H9 (cell line): ENCODE measurements at regions not wholly inside any gene's neighbourhood (a gene's known extent, or its start where the extent isn't known, plus 50 kb on each side); places are given as distances from the start of the nearest gene placed in this dataset.

Experiments used
- DNase-seq: peaks from one replicate; pipeline ENCODE4 v3.0.0-alpha.2; 2017
- H2AFZ ChIP-seq: one replicate; pipeline ENCODE4 v1.6.1; 2013; ENCODE audit warnings: mild to moderate bottlenecking, low read length, control low read depth, moderate library complexity
- H2AK5ac ChIP-seq: 2 replicates; pipeline ENCODE4 v1.6.1; 2013; ENCODE audit warnings: low read length, control low read depth, mixed read lengths; ENCODE audit not compliant: insufficient read length
- H2BK120ac ChIP-seq: one replicate; pipeline ENCODE4 v1.6.1; 2013; ENCODE audit warnings: low read depth, mild to moderate bottlenecking, low read length, control low read depth, inconsistent platforms; ENCODE audit not compliant: poor library complexity, severe bottlenecking
- H2BK12ac ChIP-seq: 2 replicates; pipeline ENCODE4 v1.6.1; 2013; ENCODE audit warnings: low read length, control low read depth, mixed read lengths, low read depth; ENCODE audit not compliant: insufficient read length
- H2BK15ac ChIP-seq: 2 replicates; pipeline ENCODE4 v1.6.1; 2013; ENCODE audit warnings: low read depth, low read length, control low read depth
- H2BK20ac ChIP-seq: one replicate; pipeline ENCODE4 v1.6.1; 2013; ENCODE audit warnings: low read depth, mild to moderate bottlenecking, low read length, control low read depth, inconsistent platforms; ENCODE audit not compliant: poor library complexity, severe bottlenecking
- H2BK5ac ChIP-seq: 2 replicates; pipeline ENCODE4 v1.6.1; 2013; ENCODE audit warnings: low read length, control low read depth, mixed read lengths; ENCODE audit not compliant: insufficient read length
- H3K14ac ChIP-seq: 2 replicates; pipeline ENCODE4 v1.6.1; 2013; ENCODE audit warnings: low read length, control low read depth; ENCODE audit not compliant: insufficient read depth
- H3K18ac ChIP-seq: 2 replicates; pipeline ENCODE4 v1.6.1; 2013; ENCODE audit warnings: low read depth, mild to moderate bottlenecking, mixed read lengths, low read length, control low read depth; ENCODE audit not compliant: insufficient read length
- H3K23ac ChIP-seq: 2 replicates; pipeline ENCODE4 v1.6.1; 2013; ENCODE audit warnings: low read length, control low read depth, mixed read lengths, low read depth; ENCODE audit not compliant: insufficient read length
- H3K23me2 ChIP-seq: 2 replicates; pipeline ENCODE4 v1.6.1; 2013; ENCODE audit warnings: low read depth, mild to moderate bottlenecking, mixed read lengths, low read length, control low read depth; ENCODE audit not compliant: insufficient read length, poor library complexity, severe bottlenecking
- H3K27ac ChIP-seq: 2 replicates; pipeline ENCODE4 v1.5.1; 2013; ENCODE audit warnings: low read length, control low read depth, mixed read lengths, low read depth; ENCODE audit not compliant: insufficient read length
- H3K27me3 ChIP-seq: 2 replicates; pipeline ENCODE4 v1.6.1; 2013; ENCODE audit warnings: low read length, control low read depth, inconsistent platforms; ENCODE audit not compliant: insufficient read depth
- H3K4ac ChIP-seq: 2 replicates; pipeline ENCODE4 v1.6.1; 2013; ENCODE audit warnings: low read depth, mild to moderate bottlenecking, control low read depth, inconsistent platforms, low read length, moderate library complexity
- H3K4me1 ChIP-seq: 2 replicates; pipeline ENCODE4 v1.6.1; 2013; ENCODE audit warnings: low read length, control low read depth, inconsistent platforms; ENCODE audit not compliant: insufficient read depth
- H3K4me2 ChIP-seq: 2 replicates; pipeline ENCODE4 v1.6.1; 2013; ENCODE audit warnings: low read length, control low read depth, mixed read lengths; ENCODE audit not compliant: insufficient read length, insufficient read depth
- H3K56ac ChIP-seq: 2 replicates; pipeline ENCODE4 v1.6.1; 2013; ENCODE audit warnings: low read depth, mild to moderate bottlenecking, mixed read lengths, low read length, control low read depth; ENCODE audit not compliant: insufficient read length
- H3K79me1 ChIP-seq: 2 replicates; pipeline ENCODE4 v1.6.1; 2013; ENCODE audit warnings: low read depth, mild to moderate bottlenecking, moderate library complexity, low read length, control low read depth, inconsistent platforms; ENCODE audit not compliant: insufficient read depth, poor library complexity, severe bottlenecking
- H3K79me2 ChIP-seq: 2 replicates; pipeline ENCODE4 v1.6.1; 2013; ENCODE audit warnings: low read length, control low read depth, inconsistent platforms; ENCODE audit not compliant: insufficient read depth
- H3K9ac ChIP-seq: 2 replicates; pipeline ENCODE4 v1.6.1; 2013; ENCODE audit warnings: low read length, control low read depth, mixed read lengths; ENCODE audit not compliant: insufficient read length; ENCODE audit errors: extremely low read depth
- H3K9me3 ChIP-seq: one replicate; pipeline ENCODE4 v1.6.1; 2013; ENCODE audit warnings: low read depth, low read length, inconsistent platforms; ENCODE audit not compliant: control insufficient read depth
- H3T11ph ChIP-seq: one replicate; pipeline ENCODE4 v1.6.1; 2013; ENCODE audit warnings: mild to moderate bottlenecking, low read length, control low read depth, inconsistent platforms
- H4K20me1 ChIP-seq: one replicate; pipeline ENCODE4 v1.6.1; 2013; ENCODE audit not compliant: control insufficient read depth, insufficient read length, insufficient read depth
- H4K5ac ChIP-seq: 2 replicates; pipeline ENCODE4 v1.6.1; 2013; ENCODE audit warnings: low read depth, mild to moderate bottlenecking, mixed read lengths, low read length, control low read depth; ENCODE audit not compliant: insufficient read length
- H4K8ac ChIP-seq: replicated peaks from 2 replicates; pipeline ENCODE4 v1.6.1; 2013; ENCODE audit warnings: low read length, control low read depth, mixed read lengths, low read depth; ENCODE audit not compliant: insufficient read length
- H4K91ac ChIP-seq: 2 replicates; pipeline ENCODE4 v1.6.1; 2013; ENCODE audit warnings: low read depth, mild to moderate bottlenecking, moderate library complexity, mixed read lengths, low read length, control low read depth; ENCODE audit not compliant: insufficient read length
- H3K27ac Mint-ChIP-seq, 3 experiments: 2 replicates in 2 of 3; 3 replicates in 1 of 3; pipeline ENCODE4 v1.8.0; 2020 to 2021; ENCODE audit warnings: mixed read lengths in 3 of 3, mild to moderate bottlenecking in 1 of 3, moderate library complexity in 1 of 3
- H3K27me3 Mint-ChIP-seq: 2 replicates; pipeline ENCODE4 v1.8.0; 2021; ENCODE audit warnings: low read depth, mild to moderate bottlenecking, moderate library complexity, mixed read lengths
- H3K36me3 Mint-ChIP-seq, 3 experiments: 2 replicates in 2 of 3; 3 replicates in 1 of 3; pipeline ENCODE4 v1.8.0; 2020 to 2021; ENCODE audit warnings: low read depth in 3 of 3, mixed read lengths in 3 of 3; ENCODE audit not compliant: insufficient read depth in 1 of 3
- H3K4me1 Mint-ChIP-seq, 2 experiments: 2 replicates each; pipeline ENCODE4 v1.8.0; 2020; ENCODE audit warnings: mixed read lengths in 2 of 2
- H3K4me3 Mint-ChIP-seq, 2 experiments: 2 replicates in 1 of 2; 3 replicates in 1 of 2; pipeline ENCODE4 v1.8.0; 2020 to 2021; ENCODE audit warnings: mild to moderate bottlenecking in 2 of 2, mixed read lengths in 2 of 2, moderate library complexity in 1 of 2
- H3K9me3 Mint-ChIP-seq, 2 experiments: 2 replicates in 1 of 2; 3 replicates in 1 of 2; pipeline ENCODE4 v1.8.0; 2020; ENCODE audit warnings: mild to moderate bottlenecking in 2 of 2, mixed read lengths in 2 of 2, moderate library complexity in 1 of 2
- CTCF ChIP-seq: fragments of 200-600 bp; sonication (generic); conservative IDR thresholded peaks from 3 replicates; pipeline ENCODE4 v1.8.0; 2021; ENCODE audit warnings: antibody characterized with exemption, mild to moderate bottlenecking
- WGBS: extraction: QIAGEN DNeasy Blood & Tissue Kit; methylation state at CpG from one replicate; pipeline ENCODE4 v1.1.7; 2013; ENCODE audit warnings: missing lambda C conversion rate, low lambda C conversion rate, mixed read lengths; ENCODE audit not compliant: insufficient read length; ENCODE audit errors: extremely low coverage; 5-methylcytosine and 5-hydroxymethylcytosine counted together

GRCh38 chr18:22790545-22791309 is 142.4 kb upstream of the RBBP8 start:
- no peaks in the 10 kb centered on the region for H3K4me1 Mint-ChIP-seq
- Histone ChIP-seq H3K79me2 (no peaks in the 10 kb centered on the region), H3K4me2 (no peak overlapping the region), H3K23ac (no peak overlapping the region), H3K9me3 (no peaks in the 10 kb centered on the region), H3K27me3 (no peaks in the 10 kb centered on the region), H2BK12ac (no peak overlapping the region), H3K27ac (no peak overlapping the region), H3K79me1 (no peaks in the 10 kb centered on the region), H3K14ac (no peak overlapping the region), H2BK5ac (no peak overlapping the region), H3K4me1 (no peaks in the 10 kb centered on the region), H3K9ac (no peak overlapping the region), H4K5ac (no peak overlapping the region), H4K8ac (no peak overlapping the region), H3K4ac (no peak overlapping the region), H2BK120ac (no peak overlapping the region), H2BK20ac (no peak overlapping the region), H2AFZ (no peak overlapping the region), H4K20me1 (no peaks in the 10 kb centered on the region), H2BK15ac (no peak overlapping the region), H4K91ac (no peak overlapping the region), H3K18ac (no peak overlapping the region), H3T11ph (no peak overlapping the region), H2AK5ac (no peak overlapping the region), H3K56ac (no peak overlapping the region), H3K23me2 (no peaks in the 10 kb centered on the region)
- H3K27ac Mint-ChIP-seq = no peak overlapping the region
- no peak for TF ChIP-seq CTCF
- DNase-seq = no peak
- no peaks in the 10 kb centered on the region for H3K36me3 Mint-ChIP-seq
- no peaks in the 10 kb centered on the region for H3K9me3 Mint-ChIP-seq
- no CpG with 5 or more reads among the region's 4 CpGs for WGBS
- peaks cover 3% of the 10 kb centered on the region for H3K27me3 Mint-ChIP-seq
- H3K4me3 Mint-ChIP-seq = no peak overlapping the region
